ENCODE measurements at regions not wholly inside any gene's neighbourhood (a gene's known extent, or its start where the extent isn't known, plus 50 kb on each side); places are given as distances from the start of the nearest gene placed in this dataset.

DNA sequence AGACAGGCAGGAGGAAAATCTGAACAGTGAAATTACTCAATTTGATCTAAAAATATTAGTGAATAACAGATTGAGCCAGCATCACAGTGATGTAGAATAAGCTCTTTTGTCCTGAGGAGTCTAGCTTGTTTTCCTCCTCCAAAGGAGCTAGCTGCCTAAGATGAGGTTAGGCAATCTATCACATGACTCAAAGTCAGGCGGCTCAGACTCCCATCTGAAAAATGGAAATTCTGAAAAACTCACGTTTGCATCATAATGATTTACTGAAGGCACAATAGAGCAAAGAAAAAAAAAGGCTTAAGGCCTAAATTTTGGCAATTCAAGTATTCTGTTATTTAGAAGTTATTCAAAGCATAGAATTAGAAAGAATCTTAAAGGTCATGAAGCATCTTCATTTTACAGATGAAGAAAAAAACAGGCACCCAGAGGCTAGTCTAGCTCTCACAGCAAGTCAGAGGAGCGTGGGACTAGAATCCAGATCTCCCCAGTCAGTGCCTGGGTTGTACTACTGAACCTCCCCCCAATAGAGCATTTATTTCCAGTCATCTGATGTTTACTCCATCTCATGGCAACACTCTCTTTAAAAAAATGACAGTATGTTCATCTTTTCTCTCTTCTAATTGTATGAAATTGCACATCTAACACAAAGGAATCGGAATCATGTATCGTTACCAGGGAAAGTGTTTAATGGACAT, 62.5 kb upstream of the ATF3 start:
- no peak overlapping the region for H3K4me3 ChIP-seq (ENCODE audit: low read depth, low read length)
- H3K36me3 ChIP-seq (ENCODE audit: control insufficient read depth, insufficient read depth, low read length) = no peaks in the 10 kb centered on the region
- FAIRE-seq (no peak), DNase-seq (ENCODE audit: low read depth) (peak; percentile 23)
- TF ChIP-seq, protein P1, sequence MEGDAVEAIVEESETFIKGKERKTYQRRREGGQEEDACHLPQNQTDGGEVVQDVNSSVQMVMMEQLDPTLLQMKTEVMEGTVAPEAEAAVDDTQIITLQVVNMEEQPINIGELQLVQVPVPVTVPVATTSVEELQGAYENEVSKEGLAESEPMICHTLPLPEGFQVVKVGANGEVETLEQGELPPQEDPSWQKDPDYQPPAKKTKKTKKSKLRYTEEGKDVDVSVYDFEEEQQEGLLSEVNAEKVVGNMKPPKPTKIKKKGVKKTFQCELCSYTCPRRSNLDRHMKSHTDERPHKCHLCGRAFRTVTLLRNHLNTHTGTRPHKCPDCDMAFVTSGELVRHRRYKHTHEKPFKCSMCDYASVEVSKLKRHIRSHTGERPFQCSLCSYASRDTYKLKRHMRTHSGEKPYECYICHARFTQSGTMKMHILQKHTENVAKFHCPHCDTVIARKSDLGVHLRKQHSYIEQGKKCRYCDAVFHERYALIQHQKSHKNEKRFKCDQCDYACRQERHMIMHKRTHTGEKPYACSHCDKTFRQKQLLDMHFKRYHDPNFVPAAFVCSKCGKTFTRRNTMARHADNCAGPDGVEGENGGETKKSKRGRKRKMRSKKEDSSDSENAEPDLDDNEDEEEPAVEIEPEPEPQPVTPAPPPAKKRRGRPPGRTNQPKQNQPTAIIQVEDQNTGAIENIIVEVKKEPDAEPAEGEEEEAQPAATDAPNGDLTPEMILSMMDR (IDR thresholded peaks at IDR 0.05; ENCODE audit: insufficient read depth, low read length, severe bottlenecking) = no peak
- H3K27me3 ChIP-seq (ENCODE audit: control insufficient read depth, insufficient read depth, low read length) = no peaks in the 10 kb centered on the region

- Histone ChIP-seq H3K36me3 (ENCODE audit: control insufficient read depth, insufficient read depth, low read length) (no peaks in the 10 kb centered on the region), H3K27me3 (ENCODE audit: control insufficient read depth, insufficient read depth, low read length) (no peaks in the 10 kb centered on the region), H3K4me3 (ENCODE audit: low read depth, low read length) (no peak overlapping the region)
- DNase-seq (ENCODE audit: low read depth) (no peak), FAIRE-seq (no peak)
- TF ChIP-seq, protein P1 (IDR thresholded peaks at IDR 0.05; ENCODE audit: insufficient read depth, low read length, severe bottlenecking) = no peak
Measured at GRCh38 chr1:212549503-212550017, 59.0 kb upstream of the ATF3 start.

- H3K4me3 ChIP-seq (ENCODE audit: low read depth, low read length) = no peak overlapping the region
- DNase-seq (ENCODE audit: low read depth) (no peak), FAIRE-seq (peak; percentile 7)
- H3K27me3 ChIP-seq (ENCODE audit: control insufficient read depth, insufficient read depth, low read length) = no peaks in the 10 kb centered on the region
- TF ChIP-seq, protein P1 (IDR thresholded peaks at IDR 0.05; ENCODE audit: insufficient read depth, low read length, severe bottlenecking) = no peak
- no peaks in the 10 kb centered on the region for H3K36me3 ChIP-seq (ENCODE audit: control insufficient read depth, insufficient read depth, low read length)
Measured at GRCh38 chr1:212551929-212552328, 56.6 kb upstream of the ATF3 start.

DNA sequence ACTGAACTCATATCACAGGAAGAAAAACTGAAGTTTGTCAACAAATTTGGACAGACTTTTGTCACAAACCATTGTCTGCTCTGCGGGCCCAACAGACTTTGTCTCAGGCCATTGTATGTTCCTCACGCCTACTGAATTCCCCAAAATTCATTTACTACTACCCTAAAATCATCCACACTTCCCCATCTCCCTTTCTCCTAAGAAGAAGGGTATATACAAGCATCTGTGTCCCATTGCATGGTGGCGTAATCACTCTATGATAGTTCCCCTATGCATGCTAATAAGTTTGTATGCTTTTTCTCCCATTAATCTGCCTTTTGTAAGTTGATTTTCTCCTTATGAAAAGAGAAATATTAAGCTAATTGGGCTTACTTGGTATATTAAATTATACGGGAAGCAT, 54.9 kb upstream of the ATF3 start:
- Histone ChIP-seq H3K36me3 (ENCODE audit: control insufficient read depth, insufficient read depth, low read length) (no peaks in the 10 kb centered on the region), H3K4me3 (ENCODE audit: low read depth, low read length) (no peak overlapping the region), H3K27me3 (ENCODE audit: control insufficient read depth, insufficient read depth, low read length) (no peaks in the 10 kb centered on the region)
- TF ChIP-seq, protein P1 (IDR thresholded peaks at IDR 0.05; ENCODE audit: insufficient read depth, low read length, severe bottlenecking) = no peak
- no peak for DNase-seq (ENCODE audit: low read depth)
- no peak for FAIRE-seq

GRCh38 chr1:212554401-212554800, 54.2 kb upstream of the ATF3 start:
- Histone ChIP-seq H3K4me3 (ENCODE audit: low read depth, low read length) (no peak overlapping the region), H3K36me3 (ENCODE audit: control insufficient read depth, insufficient read depth, low read length) (no peaks in the 10 kb centered on the region), H3K27me3 (ENCODE audit: control insufficient read depth, insufficient read depth, low read length) (no peaks in the 10 kb centered on the region)
- no peak for FAIRE-seq
- TF ChIP-seq, protein P1 (IDR thresholded peaks at IDR 0.05; ENCODE audit: insufficient read depth, low read length, severe bottlenecking) = no peak
- DNase-seq (ENCODE audit: low read depth) = no peak

DNA sequence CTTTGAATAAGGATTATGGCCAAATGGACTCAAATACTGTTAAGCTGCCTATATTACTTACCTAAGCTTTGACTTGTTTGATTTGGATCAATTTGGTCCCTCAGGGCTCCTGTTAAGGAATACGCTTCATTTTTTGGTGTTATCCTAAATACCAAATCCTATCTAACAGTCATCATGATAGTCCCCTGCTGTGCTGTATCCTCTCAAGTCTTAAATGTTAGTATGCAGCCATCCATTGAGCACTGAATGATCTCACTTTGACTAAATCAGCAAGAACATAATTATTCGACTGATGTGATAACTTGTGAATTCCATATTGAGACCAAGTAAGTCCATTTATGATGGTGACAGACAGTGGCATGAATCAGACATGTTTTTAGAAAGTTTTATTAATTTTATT, 53.1 kb upstream of the ATF3 start:
- DNase-seq (ENCODE audit: low read depth) (no peak), FAIRE-seq (no peak)
- Histone ChIP-seq H3K36me3 (ENCODE audit: control insufficient read depth, insufficient read depth, low read length) (no peaks in the 10 kb centered on the region), H3K27me3 (ENCODE audit: control insufficient read depth, insufficient read depth, low read length) (no peaks in the 10 kb centered on the region), H3K4me3 (ENCODE audit: low read depth, low read length) (no peak overlapping the region)
- TF ChIP-seq, protein P1 (IDR thresholded peaks at IDR 0.05; ENCODE audit: insufficient read depth, low read length, severe bottlenecking) = no peak

All from bronchial epithelial cell (primary cell).